SK-N-SH treated with all-trans-retinoic acid at 6 μM for 48 hours (cell line): ENCODE measurements at regions not wholly inside any gene's neighbourhood (a gene's known extent, or its start where the extent isn't known, plus 50 kb on each side); places are given as distances from the start of the nearest gene placed in this dataset.
A peak's percentile ranks its signal among the peaks of the same experiment; 100 is the strongest.

ENCODE experiments used
- ATAC-seq: fragments of 200-7000 bp; cut with Tn5 transposase; 3 replicates; pipeline ENCODE4 v1.9.1; 2020; ENCODE audit warnings: mild to moderate bottlenecking, moderate library complexity
- ARNTL ChIP-seq: fragments of 450-650 bp; formaldehyde crosslinking; IDR thresholded peaks from 2 replicates; pipeline ENCODE4 v1.5.0; 2020; ENCODE audit warnings: low read depth, mild to moderate bottlenecking, moderate library complexity, borderline replicate concordance
- BACH2 ChIP-seq: fragments of 250-450 bp; sonication (Bioruptor Pico); IDR thresholded peaks from 2 replicates; pipeline ENCODE4 v1.9.0; 2021; ENCODE audit warnings: mild to moderate bottlenecking, borderline replicate concordance
- GLIS3 ChIP-seq: fragments of 250-450 bp; sonication (Bioruptor Pico); IDR thresholded peaks from 2 replicates; pipeline ENCODE4 v1.5.0; 2020; ENCODE audit warnings: mild to moderate bottlenecking, moderate library complexity
- ISL1 ChIP-seq: fragments of 250-450 bp; sonication (Bioruptor Pico); IDR thresholded peaks from 2 replicates; pipeline ENCODE4 v2.1.2; 2022; ENCODE audit warnings: mild to moderate bottlenecking, moderate library complexity
- PATZ1 ChIP-seq: fragments of 250-450 bp; sonication (Bioruptor Pico); IDR thresholded peaks from 2 replicates; pipeline ENCODE4 v1.8.0; 2020; ENCODE audit warnings: mild to moderate bottlenecking, moderate library complexity, borderline replicate concordance
- PPARA ChIP-seq: fragments of 250-450 bp; sonication (Bioruptor Pico); IDR thresholded peaks from 2 replicates; pipeline ENCODE4 v1.5.0; 2020; ENCODE audit warnings: mild to moderate bottlenecking, borderline replicate concordance
- RARB ChIP-seq: fragments of 250-450 bp; sonication (Bioruptor Pico); IDR thresholded peaks from 2 replicates; pipeline ENCODE4 v1.8.0; 2021; ENCODE audit warnings: mild to moderate bottlenecking, moderate library complexity
- SNAI2 ChIP-seq: fragments of 250-450 bp; sonication (Bioruptor Pico); IDR thresholded peaks from 2 replicates; pipeline ENCODE4 v1.5.0; 2020; ENCODE audit warnings: mild to moderate bottlenecking, moderate library complexity
- TCF4 ChIP-seq: fragments of 250-450 bp; sonication (Bioruptor Pico); IDR thresholded peaks from 2 replicates; pipeline ENCODE4 v1.8.0; 2021; ENCODE audit warnings: mild to moderate bottlenecking, moderate library complexity, borderline replicate concordance
- TSHZ2 ChIP-seq: fragments of 250-450 bp; sonication (Bioruptor Pico); IDR thresholded peaks from 2 replicates; pipeline ENCODE4 v1.5.0; 2020; ENCODE audit warnings: mild to moderate bottlenecking, moderate library complexity
- ZC3H10 ChIP-seq: fragments of 250-450 bp; sonication (Bioruptor Pico); IDR thresholded peaks from 2 replicates; pipeline ENCODE4 v1.5.1; 2021; ENCODE audit warnings: mild to moderate bottlenecking, moderate library complexity
- ZFP3 ChIP-seq: fragments of 250-450 bp; sonication (Bioruptor Pico); IDR thresholded peaks from 2 replicates; pipeline ENCODE4 v1.5.0; 2020; ENCODE audit warnings: mild to moderate bottlenecking, moderate library complexity
- ZFP30 ChIP-seq: fragments of 450-650 bp; formaldehyde crosslinking; IDR thresholded peaks from 2 replicates; pipeline ENCODE4 v1.5.0; 2022; ENCODE audit warnings: mild to moderate bottlenecking, moderate library complexity
- ZNF565 ChIP-seq: fragments of 450-650 bp; formaldehyde crosslinking; conservative IDR thresholded peaks from 2 replicates; pipeline ENCODE4 v1.5.0; 2020; ENCODE audit warnings: low read depth, mild to moderate bottlenecking, moderate library complexity
- ZNF8 ChIP-seq: fragments of 450-650 bp; formaldehyde crosslinking; IDR thresholded peaks from 2 replicates; pipeline ENCODE4 v1.5.0; 2020; ENCODE audit warnings: mild to moderate bottlenecking, moderate library complexity
- TF ChIP-seq, protein P1 (sequence below): fragments of 250-450 bp; sonication (Bioruptor Pico); IDR thresholded peaks from 2 replicates; pipeline ENCODE4 v1.5.1; 2021; ENCODE audit warnings: mild to moderate bottlenecking, moderate library complexity
- TF ChIP-seq, protein P2 (sequence below): fragments of 250-450 bp; sonication (Bioruptor Pico); IDR thresholded peaks from 2 replicates; pipeline ENCODE4 v1.5.1; 2020; ENCODE audit warnings: low read depth, mild to moderate bottlenecking, moderate library complexity

DNA sequence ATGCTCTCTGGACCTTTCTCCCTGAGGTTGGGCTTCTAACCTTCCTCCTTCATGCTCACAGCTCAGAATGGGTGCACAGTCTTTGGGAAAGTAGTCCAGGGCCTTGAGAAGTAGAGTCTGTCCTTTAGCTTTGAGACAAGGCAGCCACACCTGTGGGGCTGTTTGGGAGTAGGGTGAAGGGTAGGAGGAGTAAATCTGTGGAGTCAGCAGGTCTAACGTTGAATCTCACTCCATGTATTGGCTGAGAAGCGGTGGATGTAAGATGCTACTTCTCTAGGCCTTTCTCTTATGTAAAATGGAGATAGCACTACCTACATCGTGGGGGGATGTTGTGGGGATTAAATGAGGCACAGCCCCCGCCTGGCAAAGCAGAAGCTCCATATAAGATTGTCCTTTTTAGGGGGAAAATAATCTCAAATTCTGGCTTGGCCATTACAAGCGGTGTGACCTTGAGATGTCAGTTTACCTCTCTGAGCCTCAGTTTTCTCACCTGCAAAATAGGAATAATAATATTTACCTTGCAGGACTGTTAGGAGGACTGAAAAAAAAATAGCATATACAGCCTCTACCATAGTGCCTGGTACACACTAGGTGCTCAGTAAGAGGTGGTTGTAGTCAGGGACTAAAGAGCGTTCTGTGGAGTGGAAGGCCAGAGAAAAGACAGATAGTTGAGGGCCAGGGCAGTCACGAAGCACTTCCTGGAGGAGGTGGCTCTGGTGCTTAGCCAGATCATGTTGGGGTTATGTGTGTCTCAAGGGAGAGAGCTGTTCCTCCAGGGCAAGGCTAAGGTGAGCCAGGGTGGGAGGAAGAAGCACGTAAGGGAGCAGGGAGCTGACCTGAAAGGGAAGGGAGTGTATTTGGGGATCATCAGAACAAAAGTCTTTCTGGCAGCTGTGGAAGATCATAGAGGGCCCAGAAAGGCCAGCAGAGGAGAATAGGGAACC, 82.8 kb upstream of the MRPS22 start:
- TF ChIP-seq ZFP30: no peak
- ATAC-seq: no peak

GRCh38 chr3:139261754-139262586, 81.8 kb upstream of the MRPS22 start:
- peak; percentile 66 for ATAC-seq
- TF ChIP-seq ZC3H10 (CRISPR knock-in tag) (no peak), TCF4 (CRISPR knock-in tag) (peak; percentile 72; the same call in 1 of the 2 replicates), ISL1 (peak; percentile 76), ARNTL (CRISPR knock-in tag) (no peak)
- TF ChIP-seq, protein P1, sequence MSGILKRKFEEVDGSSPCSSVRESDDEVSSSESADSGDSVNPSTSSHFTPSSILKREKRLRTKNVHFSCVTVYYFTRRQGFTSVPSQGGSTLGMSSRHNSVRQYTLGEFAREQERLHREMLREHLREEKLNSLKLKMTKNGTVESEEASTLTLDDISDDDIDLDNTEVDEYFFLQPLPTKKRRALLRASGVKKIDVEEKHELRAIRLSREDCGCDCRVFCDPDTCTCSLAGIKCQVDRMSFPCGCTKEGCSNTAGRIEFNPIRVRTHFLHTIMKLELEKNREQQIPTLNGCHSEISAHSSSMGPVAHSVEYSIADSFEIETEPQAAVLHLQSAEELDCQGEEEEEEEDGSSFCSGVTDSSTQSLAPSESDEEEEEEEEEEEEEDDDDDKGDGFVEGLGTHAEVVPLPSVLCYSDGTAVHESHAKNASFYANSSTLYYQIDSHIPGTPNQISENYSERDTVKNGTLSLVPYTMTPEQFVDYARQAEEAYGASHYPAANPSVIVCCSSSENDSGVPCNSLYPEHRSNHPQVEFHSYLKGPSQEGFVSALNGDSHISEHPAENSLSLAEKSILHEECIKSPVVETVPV (CRISPR knock-in tag): 0 out of 2 replicates have a peak, but pooled peaks have one; percentile 38

DNA sequence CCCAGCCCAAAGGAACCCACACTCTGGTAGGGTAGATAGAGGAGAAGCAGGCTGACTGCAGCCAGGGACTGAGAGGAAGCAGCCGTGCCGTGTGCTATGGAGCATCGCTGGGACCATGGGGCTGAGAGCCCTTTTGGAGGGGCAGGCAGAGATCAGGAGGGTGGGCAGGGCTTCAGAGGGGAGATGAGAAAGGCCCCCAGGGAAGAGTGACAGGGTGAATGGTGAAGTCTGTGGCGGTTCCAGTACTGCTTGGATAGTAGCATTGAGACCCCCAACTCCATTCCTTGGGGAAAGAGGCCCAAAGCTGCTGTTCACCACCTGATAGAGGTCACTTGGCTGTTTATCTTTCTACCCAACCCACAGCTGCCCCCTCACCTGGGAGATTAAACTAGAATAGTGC, 80.0 kb upstream of the MRPS22 start:
- ATAC-seq: no peak
- TF ChIP-seq, protein P2, sequence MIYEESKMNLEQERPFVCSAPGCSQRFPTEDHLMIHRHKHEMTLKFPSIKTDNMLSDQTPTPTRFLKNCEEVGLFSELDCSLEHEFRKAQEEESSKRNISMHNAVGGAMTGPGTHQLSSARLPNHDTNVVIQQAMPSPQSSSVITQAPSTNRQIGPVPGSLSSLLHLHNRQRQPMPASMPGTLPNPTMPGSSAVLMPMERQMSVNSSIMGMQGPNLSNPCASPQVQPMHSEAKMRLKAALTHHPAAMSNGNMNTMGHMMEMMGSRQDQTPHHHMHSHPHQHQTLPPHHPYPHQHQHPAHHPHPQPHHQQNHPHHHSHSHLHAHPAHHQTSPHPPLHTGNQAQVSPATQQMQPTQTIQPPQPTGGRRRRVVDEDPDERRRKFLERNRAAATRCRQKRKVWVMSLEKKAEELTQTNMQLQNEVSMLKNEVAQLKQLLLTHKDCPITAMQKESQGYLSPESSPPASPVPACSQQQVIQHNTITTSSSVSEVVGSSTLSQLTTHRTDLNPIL (CRISPR knock-in tag): no peak
- TF ChIP-seq TSHZ2 (no peak), ARNTL (CRISPR knock-in tag) (no peak), PPARA (CRISPR knock-in tag) (no peak), ZFP3 (CRISPR knock-in tag) (no peak), BACH2 (CRISPR knock-in tag) (no peak), ZNF8 (CRISPR knock-in tag) (no peak)

DNA sequence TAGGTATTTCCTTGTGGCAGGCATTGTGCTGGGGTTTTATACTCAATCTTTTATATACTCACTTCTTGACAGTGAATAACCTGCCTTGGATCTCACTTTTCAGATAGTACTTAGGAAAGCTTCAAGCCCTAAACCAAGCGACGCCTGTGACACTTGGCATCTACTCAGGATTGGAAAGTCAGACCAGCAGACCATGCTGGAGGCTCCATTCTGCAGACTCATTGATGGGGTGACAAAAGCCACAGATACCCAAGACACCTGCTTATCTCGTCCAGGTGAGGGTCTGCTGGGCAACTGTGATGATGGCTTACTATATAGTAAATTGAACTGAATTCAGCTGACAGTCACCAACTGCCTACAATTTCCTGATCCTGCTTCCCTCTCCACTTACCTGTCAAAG, 79.4 kb upstream of the MRPS22 start:
- ATAC-seq: no peak
- TF ChIP-seq ZC3H10 (CRISPR knock-in tag) (no peak), ZNF8 (CRISPR knock-in tag) (no peak), TSHZ2 (no peak), ARNTL (CRISPR knock-in tag) (no peak), ZFP3 (CRISPR knock-in tag) (no peak), SNAI2 (no peak), PPARA (CRISPR knock-in tag) (no peak), RARB (CRISPR knock-in tag) (no peak), PATZ1 (CRISPR knock-in tag) (no peak), GLIS3 (CRISPR knock-in tag) (no peak), ZNF565 (no peak), TCF4 (CRISPR knock-in tag) (no peak)
- TF ChIP-seq, protein P1 (CRISPR knock-in tag): no peak
